ENCODE measurements at regions not wholly inside any gene's neighbourhood (a gene's known extent, or its start where the extent isn't known, plus 50 kb on each side); places are given as distances from the start of the nearest gene placed in this dataset.

- no peak overlapping the region for H3K4me3 ChIP-seq (ENCODE audit: low read depth, low read length)
- H3K9me3 ChIP-seq (ENCODE audit: control insufficient read depth, low read length), result no peaks in the 10 kb centered on the region
- H3K79me2 ChIP-seq, result no peaks in the 10 kb centered on the region
- H3K9ac ChIP-seq, result no peak overlapping the region
- H3K36me3 ChIP-seq (ENCODE audit: control insufficient read depth, insufficient read depth, low read length), result no peaks in the 10 kb centered on the region
- peak overlapping the region; percentile 46 for H3K27ac ChIP-seq
- H3K4me2 ChIP-seq (ENCODE audit: low read length), result no peak overlapping the region
- TF ChIP-seq CTCF (IDR thresholded peaks at IDR 0.05), result no peak
- peak overlapping the region; percentile 61 for H2AFZ ChIP-seq
- H3K27me3 ChIP-seq (ENCODE audit: control insufficient read depth, insufficient read depth, low read length), result no peaks in the 10 kb centered on the region
- peaks cover 4% of the 10 kb centered on the region for H3K4me1 ChIP-seq
Observed at GRCh38 chr6:121506761-121507754, 71.6 kb downstream of the GJA1 start.

- Histone ChIP-seq H3K79me2 (no peaks in the 10 kb centered on the region), H3K9me3 (ENCODE audit: control insufficient read depth, low read length) (no peaks in the 10 kb centered on the region), H3K9ac (no peak overlapping the region), H3K27ac (peak overlapping the region; percentile 5), H3K4me1 (no peaks in the 10 kb centered on the region), H3K4me2 (ENCODE audit: low read length) (peak overlapping the region; percentile 40), H3K36me3 (ENCODE audit: control insufficient read depth, insufficient read depth, low read length) (no peaks in the 10 kb centered on the region), H3K27me3 (ENCODE audit: control insufficient read depth, insufficient read depth, low read length) (no peaks in the 10 kb centered on the region), H2AFZ (peak overlapping the region; percentile 67), H3K4me3 (ENCODE audit: low read depth, low read length) (no peak overlapping the region)
- TF ChIP-seq CTCF (IDR thresholded peaks at IDR 0.05), result no peak
Observed at GRCh38 chr6:121510568-121511177, 75.2 kb downstream of the GJA1 start.

GRCh38 chr6:121515630-121516265 lies 80.3 kb downstream of the GJA1 start:
- no peak overlapping the region for H3K4me3 ChIP-seq (ENCODE audit: low read depth, low read length)
- no peaks in the 10 kb centered on the region for H3K79me2 ChIP-seq
- no peak for TF ChIP-seq CTCF (IDR thresholded peaks at IDR 0.05)
- H3K4me1 ChIP-seq, result no peaks in the 10 kb centered on the region
- no peaks in the 10 kb centered on the region for H3K9me3 ChIP-seq (ENCODE audit: control insufficient read depth, low read length)
- peak overlapping the region; percentile 17 for H2AFZ ChIP-seq
- no peak overlapping the region for H3K9ac ChIP-seq
- H3K27ac ChIP-seq, result no peak overlapping the region
- peak overlapping the region; percentile 18 for H3K4me2 ChIP-seq (ENCODE audit: low read length)
- no peaks in the 10 kb centered on the region for H3K36me3 ChIP-seq (ENCODE audit: control insufficient read depth, insufficient read depth, low read length)
- H3K27me3 ChIP-seq (ENCODE audit: control insufficient read depth, insufficient read depth, low read length), result no peaks in the 10 kb centered on the region

- Histone ChIP-seq H3K27ac (no peak overlapping the region), H2AFZ (no peak overlapping the region), H3K4me2 (ENCODE audit: low read length) (no peak overlapping the region), H3K4me3 (ENCODE audit: low read depth, low read length) (no peak overlapping the region), H3K27me3 (ENCODE audit: control insufficient read depth, insufficient read depth, low read length) (no peaks in the 10 kb centered on the region), H3K4me1 (no peaks in the 10 kb centered on the region), H3K9me3 (ENCODE audit: control insufficient read depth, low read length) (no peaks in the 10 kb centered on the region), H3K36me3 (ENCODE audit: control insufficient read depth, insufficient read depth, low read length) (no peaks in the 10 kb centered on the region), H3K79me2 (no peaks in the 10 kb centered on the region), H3K9ac (no peak overlapping the region)
- TF ChIP-seq CTCF (IDR thresholded peaks at IDR 0.05), result no peak
Observed at GRCh38 chr6:121516331-121516730, 80.9 kb downstream of the GJA1 start.

All from parathyroid adenoma (tissue), 2 donors.